Left lobe of liver (tissue), 2 donors: ENCODE measurements at regions not wholly inside any gene's neighbourhood (a gene's known extent, or its start where the extent isn't known, plus 50 kb on each side); places are given as distances from the start of the nearest gene placed in this dataset.
"Not testable (repeated sequence)": the region's sequence is repeated elsewhere in the genome, so short reads cannot be mapped to it uniquely, and the experiment has no call there.

Experiments used
- ATAC-seq: fragments of 200-7000 bp; cut with Tn5 transposase; one replicate; pipeline ENCODE4 v1.9.1; 2020; ENCODE audit warnings: mild to moderate bottlenecking, moderate library complexity
- DNase-seq: peaks from one replicate; pipeline ENCODE4 v3.0.0-alpha.2; 2020; ENCODE audit warnings: low spot score
- donor health status: DM: no; HTN: no; CAD: no; lungs with moderate emphysema.
- donor health status: DM: no; HTN: yes; CAD: no.

DNA sequence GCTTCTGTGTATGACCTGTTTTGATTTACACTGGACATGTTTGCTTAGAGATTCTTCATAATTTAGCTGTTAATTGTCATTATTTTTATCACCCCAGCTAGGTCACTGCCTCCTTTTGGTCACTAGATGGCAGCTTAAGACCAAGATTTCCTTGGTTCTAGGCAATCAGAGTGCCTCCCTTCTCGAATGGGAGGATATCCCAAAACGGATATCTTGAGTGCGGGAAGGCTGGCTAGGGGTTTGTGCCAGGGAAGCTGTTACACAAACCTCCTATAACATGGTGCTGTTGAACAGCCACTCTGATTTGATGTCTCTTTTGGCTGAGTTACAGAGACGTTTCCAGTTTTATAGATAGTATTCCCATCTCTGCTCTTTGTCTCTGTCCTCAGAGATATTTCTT, 283.5 kb downstream of the S1PR1 start:
- ATAC-seq (peak; percentile 86), DNase-seq (no peak)

DNA sequence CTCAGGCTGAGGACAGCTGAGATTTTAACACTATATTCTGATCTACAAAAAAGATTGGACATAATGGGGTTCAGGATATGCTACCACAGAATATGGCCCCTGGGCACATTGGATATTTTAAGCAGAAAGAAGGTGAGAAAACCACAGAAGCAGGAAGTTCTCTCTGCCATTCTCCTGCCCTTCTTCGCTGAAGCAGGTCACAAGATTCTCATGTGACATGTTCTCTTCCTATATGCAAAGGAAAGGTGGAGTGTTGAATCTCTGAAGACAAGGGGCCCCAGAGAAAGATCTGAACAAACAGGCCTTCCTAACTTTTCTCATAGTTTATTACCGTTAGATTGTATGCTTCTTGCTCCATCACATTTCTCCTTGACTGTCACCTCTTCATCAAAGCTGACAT, 285.7 kb downstream of the S1PR1 start:
- DNase-seq (no peak), ATAC-seq (no peak)

DNA sequence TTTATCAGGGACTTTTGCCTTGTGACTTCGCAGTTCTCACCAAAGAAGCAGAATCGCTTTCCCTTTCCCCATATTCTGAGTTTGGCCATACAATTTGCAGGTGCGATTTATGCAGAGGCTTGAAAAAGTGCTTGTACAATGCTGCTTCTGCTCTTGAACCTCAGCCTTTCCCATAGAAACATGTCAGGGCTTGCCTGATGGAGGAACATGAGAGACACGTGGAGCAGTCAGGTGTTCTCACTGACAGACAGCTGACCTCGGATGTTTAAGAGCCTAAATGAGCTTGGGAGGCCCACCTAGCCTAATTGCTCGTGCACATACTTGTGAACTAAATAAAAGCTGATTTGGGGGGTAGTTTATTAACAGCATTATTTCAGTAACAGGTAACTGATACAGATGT, 290.0 kb downstream of the S1PR1 start:
- DNase-seq (no peak), ATAC-seq (no peak)

DNA sequence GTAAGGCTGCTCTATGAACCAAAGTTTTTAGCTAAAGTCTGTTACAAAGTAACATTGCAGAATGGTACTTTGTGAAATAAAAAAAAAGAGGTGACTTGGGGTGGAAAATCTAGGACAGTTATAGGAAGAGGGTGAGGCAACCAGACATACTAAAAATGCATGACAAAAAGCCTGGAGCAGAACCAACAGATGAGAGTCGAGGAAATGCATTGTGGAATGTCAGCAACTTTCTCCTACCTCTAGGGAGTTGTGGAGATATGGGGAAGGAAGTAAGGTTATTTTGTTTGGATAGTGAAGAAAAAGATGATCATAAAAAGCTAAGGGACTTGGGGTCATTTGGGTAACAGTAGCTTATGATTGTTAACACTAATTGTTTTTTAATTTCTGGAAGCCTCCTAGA, 295.6 kb downstream of the S1PR1 start:
- no peak for DNase-seq
- ATAC-seq = no peak

DNA sequence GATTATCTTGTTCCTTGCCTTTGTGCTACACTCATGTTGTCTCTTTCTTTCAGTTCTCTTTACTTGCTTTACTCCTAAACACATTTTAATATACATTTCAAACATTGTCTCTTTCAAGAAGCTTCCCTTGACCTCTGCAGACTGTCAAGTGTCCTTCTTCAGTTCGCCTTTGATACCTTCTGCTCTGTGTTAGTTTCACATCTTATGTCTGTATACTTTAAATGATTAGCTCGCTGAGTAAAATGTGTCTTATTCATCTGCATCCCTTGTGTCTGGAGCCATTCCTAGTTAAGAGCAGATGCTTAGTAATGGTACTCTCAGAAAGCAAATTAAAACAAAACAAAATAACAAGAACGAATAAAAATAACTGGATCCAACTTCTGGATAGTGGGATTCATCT, 303.3 kb downstream of the S1PR1 start:
- no peak for DNase-seq
- ATAC-seq = no peak

DNA sequence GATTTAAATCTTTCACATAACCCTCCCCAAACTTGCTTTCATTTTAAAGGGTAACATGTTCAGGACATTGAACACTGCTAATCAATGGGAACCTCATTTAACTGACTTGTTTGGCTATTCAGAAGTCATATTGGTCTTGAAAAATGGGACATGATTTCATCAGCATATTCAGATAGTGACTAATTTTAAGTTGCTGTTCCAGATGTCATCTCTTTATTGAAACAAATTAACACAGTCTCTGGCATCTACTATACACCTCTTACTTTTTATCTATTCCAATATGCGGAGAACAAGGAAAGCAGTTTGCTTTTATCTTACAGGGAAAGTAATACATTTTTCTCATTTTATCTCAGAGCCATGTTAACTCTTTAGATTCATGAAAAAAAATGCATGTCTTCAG, 310.1 kb downstream of the S1PR1 start:
- no peak for ATAC-seq

DNA sequence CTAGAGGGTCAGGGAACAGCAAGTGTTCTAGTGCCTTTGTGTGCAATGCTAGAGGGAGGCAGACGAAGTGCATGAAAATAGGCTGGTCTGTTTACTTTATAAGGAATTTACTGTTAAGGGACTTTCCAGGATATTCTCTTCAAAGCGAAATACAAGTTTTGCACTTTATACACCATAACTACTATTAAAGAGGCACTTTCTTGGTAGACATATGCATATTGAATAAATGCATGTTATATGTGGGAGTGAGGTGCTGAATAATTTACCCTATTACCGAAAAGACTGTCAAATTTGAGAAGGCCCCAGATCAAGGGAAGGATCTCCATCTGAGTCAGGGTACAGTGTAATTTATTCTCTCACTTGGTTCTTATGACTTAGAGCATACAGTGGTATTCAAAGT, 310.5 kb downstream of the S1PR1 start:
- ATAC-seq = no peak
- DNase-seq = no peak

More for the DNA sequence above, 310.1 kb downstream of the S1PR1 start:
- no peak for DNase-seq

DNA sequence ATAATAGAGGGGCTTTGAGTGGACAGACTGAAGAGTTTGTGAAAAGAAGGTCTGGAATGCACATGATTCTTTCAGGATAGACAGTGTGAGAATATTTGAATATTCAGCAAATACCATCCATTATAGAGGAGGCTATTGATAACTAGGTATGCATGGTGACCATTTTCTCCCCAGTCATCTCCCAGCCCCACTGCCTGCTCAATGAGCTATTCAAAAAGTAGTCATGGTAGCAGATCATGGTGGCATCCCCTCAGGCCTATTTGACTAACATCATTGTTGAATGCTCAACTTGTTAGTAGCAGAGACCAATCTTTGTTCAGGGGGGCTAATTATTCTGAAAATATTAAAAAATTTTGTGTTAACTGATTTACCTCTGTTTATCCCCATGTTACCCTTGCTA, 311.6 kb downstream of the S1PR1 start:
- DNase-seq = no peak
- no peak for ATAC-seq

DNA sequence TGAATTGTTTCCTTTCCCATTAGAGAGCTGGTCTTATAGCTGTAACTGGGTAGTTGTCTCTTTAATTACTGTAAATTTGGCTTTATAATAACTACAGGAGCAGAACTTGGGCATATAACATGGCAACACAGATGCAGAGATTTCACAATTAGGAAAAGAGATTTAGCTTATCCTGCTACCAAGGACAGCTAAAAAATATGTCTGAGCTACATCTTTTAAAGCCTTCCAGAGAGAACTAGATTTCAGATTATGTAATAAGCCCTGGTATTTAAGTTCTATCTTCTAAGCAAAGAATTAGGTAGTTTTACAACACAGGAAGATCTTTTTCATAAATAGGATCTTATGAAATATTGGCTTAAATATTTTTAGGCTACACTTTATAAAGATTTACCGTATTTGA, 313.8 kb downstream of the S1PR1 start:
- ATAC-seq = no peak
- DNase-seq = no peak

DNA sequence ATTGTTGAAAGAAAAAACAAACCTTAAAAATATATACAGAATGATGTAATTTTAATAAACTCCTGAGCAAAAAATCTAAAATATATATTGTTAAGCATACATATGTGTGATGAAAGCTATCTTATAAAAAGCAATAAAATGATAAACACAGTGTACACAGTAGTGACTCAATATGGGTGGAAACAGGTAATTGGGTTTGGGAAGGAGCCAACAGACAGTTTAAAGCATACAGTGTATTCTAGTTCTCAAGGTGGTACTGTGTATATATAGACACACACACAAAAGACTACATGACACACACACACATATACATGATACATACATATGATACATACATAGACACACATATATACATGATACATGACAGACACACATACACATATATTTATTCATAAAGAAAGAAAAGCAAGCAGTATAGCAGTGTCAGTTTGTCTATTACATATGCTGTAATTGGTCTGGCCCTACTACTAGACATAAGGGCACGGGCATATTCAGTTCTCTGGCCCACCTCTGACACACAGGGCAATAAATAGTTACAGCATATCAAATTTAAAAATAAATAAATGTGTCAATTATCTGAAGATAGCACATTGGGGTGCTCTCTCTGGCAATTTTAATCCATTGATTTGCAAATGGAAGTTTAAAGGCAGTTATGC, 330.2 kb downstream of the S1PR1 start:
- ATAC-seq (no peak), DNase-seq (no peak)

DNA sequence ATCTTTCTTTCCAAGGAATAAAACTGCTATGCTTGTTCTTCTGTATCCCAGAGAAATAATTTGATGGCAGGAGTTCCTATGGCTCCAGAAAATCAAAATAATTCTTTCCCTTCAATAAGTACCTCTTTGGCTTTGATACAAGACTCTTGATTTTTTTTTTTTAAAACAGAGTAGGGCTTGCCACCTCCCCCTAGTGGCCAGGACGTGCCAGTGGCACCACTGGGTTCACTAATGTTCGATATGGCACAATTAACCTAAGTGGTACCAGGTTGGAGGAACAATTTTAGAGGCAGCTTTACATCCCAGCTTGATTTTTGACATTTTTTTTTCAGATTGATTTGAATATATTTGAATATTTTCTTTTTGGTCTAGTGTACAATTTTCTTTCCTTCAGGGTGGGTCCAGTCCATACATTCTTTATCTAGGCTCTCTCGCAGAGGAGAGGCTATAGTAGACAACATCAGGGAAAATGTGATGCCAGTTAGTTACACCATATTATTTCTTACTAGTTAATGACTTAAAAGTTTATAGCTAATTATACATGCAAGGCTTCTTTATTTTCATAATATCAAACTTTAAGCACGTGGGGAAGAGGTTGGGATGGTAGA, 330.9 kb downstream of the S1PR1 start:
- ATAC-seq (peak; percentile 95), DNase-seq (no peak)

DNA sequence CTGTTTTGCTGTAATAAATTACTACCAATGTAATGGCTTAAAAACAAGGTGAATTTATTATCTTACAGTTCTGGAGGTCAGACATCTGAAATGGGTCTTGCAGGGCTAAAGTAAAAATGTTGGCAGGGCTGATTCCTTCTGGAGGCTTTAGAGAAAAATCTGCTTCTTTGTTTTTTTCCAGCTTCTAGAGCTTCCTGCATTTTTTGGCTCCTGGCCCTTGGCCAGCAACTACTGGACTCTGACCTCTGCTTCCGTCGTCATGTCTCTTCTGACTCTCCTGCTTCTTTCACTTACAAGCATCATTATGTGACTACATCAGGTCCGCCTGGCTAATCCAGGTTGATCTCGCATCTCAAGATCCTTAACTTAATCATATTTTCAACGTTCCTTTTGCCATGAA, 350.9 kb downstream of the S1PR1 start:
- DNase-seq (peak; percentile 55), ATAC-seq (peak; percentile 46)

DNA sequence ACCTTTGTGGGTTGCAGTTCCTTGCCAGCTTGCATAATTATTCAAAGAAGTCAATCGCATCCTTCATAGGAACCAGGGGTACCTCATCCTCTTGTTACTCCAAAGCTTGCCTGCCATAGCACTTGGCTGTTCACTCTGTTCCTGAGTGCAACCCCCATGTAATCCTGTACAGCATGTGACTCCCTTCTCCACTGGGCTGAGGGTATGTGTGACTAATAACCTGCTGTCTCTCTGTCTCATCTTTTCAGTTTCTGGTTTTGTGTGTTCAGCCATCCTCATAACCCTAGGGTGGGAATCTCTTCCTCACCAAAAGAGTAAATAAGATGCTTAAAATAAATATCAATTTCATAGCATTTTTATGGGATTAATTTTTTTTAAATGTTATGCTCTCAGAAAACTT, 351.9 kb downstream of the S1PR1 start:
- no peak for DNase-seq
- ATAC-seq = no peak

DNA sequence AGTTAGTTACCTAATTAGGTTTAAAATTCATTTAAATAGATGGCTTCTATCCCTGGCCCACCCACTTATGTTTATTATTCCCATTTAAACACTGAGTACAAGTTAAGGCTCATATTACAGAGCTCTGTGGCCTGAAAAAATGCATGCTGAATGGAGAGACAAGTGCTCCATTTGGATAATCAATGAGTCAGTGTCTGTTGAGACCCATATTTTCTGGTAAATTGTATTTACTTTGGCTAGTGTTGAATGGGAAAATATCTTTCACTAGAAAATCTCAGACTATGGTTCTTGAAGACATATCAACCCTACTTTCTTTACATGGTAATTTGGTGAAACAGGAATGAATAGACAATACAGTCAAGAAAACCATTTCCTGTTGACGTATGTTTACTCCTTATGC, 356.0 kb downstream of the S1PR1 start:
- DNase-seq (no peak), ATAC-seq (no peak)

DNA sequence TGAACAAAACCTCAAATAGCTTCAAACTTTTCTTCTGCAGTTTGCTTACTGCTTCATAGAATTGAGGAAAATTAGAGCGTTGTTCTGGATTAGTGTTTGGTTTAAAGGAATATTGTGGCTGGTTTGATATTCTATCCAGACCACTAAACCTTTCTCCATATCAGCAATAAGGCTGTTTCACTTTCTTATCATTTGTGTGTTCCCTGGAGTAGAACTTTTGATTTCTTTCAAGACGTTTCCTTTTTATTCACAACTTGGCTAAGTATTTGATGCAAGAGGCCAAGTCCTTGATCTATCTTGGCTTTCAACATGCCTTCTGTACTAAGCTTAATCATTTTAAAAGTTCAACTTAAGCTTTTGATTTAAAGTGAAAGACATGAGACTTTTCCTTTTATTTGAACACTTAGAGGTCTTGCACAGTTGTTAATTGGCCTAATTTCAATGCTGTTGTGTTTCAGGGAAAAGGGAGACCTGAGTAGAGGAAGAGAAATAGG, 359.1 kb downstream of the S1PR1 start:
- no peak for DNase-seq

DNA sequence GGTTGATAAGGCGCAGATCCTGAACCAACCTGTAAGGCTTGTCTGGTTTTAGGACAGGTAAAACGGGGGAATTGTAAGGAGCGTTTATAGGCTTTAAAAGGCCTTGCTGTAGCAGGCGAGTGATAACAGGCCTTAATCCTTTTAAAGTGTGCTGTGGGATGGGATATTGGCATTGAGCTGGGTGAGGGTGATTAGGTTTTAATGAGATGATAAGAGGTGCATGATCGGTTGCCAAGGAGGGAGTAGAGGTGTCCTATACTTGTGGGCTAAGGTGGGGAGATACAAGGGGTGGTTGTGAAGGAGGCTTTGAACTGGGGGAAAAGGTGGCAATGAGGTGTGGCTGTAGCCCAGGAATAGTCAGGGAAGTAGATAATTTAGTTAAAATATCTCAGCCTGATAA, 363.8 kb downstream of the S1PR1 start:
- not testable (repeated sequence) for DNase-seq, ATAC-seq

More for the DNA sequence above, 359.1 kb downstream of the S1PR1 start:
- no peak for ATAC-seq

DNA sequence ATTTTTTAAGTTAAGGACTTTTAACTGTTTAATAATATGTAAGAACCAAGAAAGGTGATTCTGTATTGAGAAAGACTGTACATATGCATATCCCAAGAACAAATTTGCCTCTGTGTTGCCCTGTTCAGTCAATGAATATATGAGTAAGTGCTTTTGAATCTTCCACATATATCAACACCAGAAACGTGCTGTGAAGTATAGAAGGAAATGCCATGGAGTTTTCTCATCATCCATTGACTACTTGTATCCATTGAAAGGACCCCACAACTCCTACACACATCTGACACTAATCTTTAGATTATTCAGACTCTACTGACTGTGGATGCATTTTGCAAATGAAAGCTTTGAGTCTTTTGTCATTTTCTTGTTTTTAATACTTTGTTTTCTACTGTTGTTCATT, 366.9 kb downstream of the S1PR1 start:
- DNase-seq = no peak
- ATAC-seq = no peak

DNA sequence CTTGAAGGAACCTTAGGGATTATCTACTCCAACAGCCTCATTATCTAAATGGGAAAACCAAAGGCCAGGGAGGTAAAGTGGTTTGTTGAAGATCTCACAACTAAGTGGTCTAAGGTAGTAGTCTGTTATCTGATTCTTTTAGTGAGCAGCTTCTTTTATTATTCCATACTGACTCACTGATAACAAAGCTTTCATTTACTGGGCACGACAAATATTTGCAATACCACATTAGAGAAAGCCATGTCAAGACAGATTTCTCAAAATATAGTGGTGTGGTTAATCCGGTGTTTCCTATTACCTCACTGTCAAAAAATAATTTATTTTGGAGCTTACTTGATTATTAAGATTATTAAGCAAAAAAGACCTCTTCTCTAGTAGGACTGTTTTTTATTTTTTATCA, 369.1 kb downstream of the S1PR1 start:
- ATAC-seq = no peak

DNA sequence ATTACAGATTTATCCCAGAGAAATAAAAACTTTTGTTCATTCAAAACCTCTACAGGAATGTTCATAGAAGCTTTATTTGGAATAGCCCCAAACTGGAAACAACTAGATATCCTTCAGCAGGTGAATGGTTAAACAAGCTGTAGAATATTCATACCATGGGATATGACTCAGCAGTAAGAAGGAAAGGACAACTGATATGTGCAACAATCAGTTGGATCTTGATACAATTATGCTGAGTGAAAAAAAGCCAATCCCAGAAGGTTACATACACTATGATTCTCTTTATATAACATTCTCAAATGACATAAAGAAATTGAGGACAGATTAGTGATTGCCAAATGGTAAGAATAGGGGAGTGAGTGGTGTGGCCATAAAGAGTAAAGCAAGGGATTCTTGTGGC, 376.7 kb downstream of the S1PR1 start:
- ATAC-seq (no peak), DNase-seq (no peak)

More for the DNA sequence above, 369.1 kb downstream of the S1PR1 start:
- no peak for DNase-seq

DNA sequence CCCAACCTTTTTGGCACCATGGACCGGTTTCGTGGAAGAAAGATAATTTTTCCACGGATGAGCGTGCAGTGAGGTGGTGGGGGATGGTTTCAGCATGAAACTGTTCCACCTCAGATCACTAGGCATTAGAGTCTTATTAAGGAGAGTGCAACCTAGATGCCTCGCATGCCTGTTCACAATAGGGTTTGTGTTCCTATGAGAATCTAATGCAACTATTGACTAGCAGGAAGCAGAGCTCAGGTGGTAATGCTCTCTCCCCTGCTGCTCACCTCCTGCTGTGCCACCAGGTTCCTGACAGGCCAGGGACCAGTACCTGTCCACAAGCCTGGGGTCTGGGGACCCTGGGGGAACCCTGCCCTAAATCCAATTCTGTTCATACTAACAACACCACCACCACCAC, 377.8 kb downstream of the OLFM3 start:
- ATAC-seq (no peak), DNase-seq (no peak)

DNA sequence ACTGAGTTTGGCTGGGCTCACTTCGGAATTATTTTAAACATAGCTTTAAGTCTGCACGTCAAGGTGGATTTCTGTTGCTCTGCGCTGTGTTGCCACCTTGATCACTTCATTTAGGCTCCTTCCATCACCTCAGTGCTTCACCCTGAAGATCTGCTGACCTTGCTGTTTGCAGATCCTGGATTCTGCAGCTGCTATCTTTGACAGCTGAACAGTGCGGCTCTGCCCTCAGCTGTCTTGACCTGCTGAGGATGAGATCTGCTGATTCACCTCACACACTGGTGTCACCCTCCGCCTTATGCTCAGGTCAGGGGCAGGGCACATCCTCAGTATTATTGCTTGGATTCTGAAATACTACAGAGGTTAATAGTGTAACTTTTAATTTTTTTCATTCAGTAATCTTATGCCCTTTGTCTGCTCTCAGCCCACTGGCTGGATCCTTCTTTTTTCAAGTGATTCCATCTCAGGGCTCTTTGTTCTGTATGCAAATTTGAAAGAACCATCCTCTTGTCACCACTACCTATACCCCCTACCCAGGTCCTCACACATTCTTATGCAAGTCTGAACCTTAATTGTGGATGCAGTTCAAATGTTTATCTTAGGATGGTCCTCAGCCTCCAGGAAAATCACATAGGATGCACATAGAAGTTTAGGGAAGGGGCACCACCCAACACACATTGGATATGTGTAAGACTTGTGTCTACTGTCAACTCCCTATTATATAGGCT, 364.0 kb downstream of the OLFM3 start:
- ATAC-seq = no peak
- DNase-seq = no peak

DNA sequence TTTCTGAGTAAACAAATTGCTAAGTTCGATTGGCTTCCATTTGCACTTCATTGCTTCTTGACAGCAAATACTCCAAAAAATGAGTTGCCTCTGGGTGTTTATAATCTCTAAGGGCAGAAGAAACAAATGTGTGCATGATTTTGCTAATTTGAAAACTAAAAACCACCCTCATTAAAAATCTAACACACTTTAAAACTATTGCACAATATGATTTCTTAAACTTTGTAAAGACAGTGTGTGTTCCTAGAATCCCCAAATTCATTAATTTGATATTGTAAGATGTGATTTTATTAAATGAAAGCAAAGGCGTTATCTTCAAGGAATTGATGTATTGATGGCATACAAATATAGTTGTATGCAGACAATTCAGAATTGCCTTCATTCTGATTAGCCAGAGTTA, 350.9 kb downstream of the OLFM3 start:
- no peak for DNase-seq
- ATAC-seq = no peak
